ENCODE measurements at regions not wholly inside any gene's neighbourhood (a gene's known extent, or its start where the extent isn't known, plus 50 kb on each side); places are given as distances from the start of the nearest gene placed in this dataset.

DNA sequence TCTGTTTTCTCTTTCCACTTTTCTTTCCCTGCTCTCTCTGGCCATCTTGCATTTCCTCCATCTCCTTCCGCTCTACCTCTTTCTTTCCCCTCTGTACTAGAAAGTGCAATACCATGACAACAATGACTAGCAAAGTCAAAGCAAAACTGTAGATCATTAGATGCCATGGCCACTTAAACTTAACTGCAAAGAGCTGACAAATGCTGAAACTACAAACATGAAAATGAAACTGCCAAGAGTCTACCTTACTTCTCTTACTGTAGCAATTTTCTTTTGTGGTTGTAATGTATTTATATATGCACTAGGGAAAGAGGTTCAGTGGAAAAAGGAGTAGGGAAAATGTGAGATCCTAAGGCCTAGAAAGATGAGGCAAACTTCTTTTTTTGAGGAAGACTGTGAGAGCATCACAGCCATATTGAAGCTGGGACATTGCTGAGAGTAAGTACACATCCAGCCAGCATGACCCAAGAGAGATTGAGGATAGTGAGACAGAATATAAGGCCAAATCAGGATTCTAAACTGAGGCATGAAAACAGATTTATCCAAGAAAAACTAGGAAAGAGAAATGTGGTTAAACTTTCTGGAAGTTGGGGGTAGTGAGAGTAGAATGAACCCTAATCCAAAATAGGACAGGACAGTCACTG is 276.6 kb upstream of the NAV3 start:
- no peak for DNase-seq (ENCODE audit: low read depth in 1 of 2, low spot score in 1 of 2)
- no peak overlapping the region for H3K4me3 ChIP-seq
- TF ChIP-seq, protein P1, sequence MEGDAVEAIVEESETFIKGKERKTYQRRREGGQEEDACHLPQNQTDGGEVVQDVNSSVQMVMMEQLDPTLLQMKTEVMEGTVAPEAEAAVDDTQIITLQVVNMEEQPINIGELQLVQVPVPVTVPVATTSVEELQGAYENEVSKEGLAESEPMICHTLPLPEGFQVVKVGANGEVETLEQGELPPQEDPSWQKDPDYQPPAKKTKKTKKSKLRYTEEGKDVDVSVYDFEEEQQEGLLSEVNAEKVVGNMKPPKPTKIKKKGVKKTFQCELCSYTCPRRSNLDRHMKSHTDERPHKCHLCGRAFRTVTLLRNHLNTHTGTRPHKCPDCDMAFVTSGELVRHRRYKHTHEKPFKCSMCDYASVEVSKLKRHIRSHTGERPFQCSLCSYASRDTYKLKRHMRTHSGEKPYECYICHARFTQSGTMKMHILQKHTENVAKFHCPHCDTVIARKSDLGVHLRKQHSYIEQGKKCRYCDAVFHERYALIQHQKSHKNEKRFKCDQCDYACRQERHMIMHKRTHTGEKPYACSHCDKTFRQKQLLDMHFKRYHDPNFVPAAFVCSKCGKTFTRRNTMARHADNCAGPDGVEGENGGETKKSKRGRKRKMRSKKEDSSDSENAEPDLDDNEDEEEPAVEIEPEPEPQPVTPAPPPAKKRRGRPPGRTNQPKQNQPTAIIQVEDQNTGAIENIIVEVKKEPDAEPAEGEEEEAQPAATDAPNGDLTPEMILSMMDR (IDR thresholded peaks at IDR 0.05; ENCODE audit: low read depth, low read length): no peak
- no peak overlapping the region for H3K27ac ChIP-seq
- no peaks in the 10 kb centered on the region for H3K27me3 ChIP-seq
- H3K9me3 ChIP-seq (ENCODE audit: low read depth): no peaks in the 10 kb centered on the region
- H3K36me3 ChIP-seq: no peaks in the 10 kb centered on the region
- H3K4me1 ChIP-seq (ENCODE audit: low read depth): peaks cover 7% of the 10 kb centered on the region

DNA sequence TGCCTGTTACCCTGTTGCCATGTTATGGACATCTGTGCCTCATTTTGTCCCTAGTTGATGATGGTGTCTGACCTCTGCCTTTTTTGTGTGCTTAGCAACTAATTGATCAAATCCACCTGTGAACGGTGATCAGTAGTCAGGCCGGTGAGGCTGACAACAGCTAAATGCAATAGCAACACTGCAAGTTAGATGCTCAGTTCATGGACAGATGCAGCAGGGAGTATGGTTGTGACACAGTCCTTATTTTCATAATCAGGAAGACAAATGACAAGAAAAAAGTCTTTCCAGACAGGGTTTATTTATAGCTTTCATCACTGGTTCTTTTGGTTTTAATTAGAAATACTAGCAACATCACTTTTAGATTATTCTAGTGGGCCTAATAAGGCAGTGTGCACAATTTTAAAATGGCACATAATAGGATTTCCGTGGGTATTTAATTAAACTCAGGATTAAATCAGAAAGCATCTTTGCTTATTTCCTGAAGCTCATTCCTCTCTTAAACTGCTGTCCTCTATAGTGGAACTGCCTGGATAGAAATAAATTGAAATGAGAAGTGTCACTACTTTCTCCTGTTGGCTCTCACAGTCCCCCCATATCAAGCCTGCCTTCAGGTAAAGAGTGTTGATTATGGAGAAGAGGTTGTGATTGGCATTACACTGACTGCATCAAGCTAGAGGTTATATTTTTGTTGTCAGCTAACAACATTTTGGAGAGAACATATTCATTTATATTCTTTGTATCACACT is 281.1 kb upstream of the NAV3 start:
- Histone ChIP-seq H3K4me1 (ENCODE audit: low read depth) (peaks cover 13% of the 10 kb centered on the region), H3K36me3 (no peaks in the 10 kb centered on the region), H3K9me3 (ENCODE audit: low read depth) (no peaks in the 10 kb centered on the region), H3K27me3 (no peaks in the 10 kb centered on the region), H3K27ac (no peak overlapping the region), H3K4me3 (no peak overlapping the region)
- DNase-seq (ENCODE audit: low read depth in 1 of 2, low spot score in 1 of 2): no peak
- TF ChIP-seq, protein P1 (IDR thresholded peaks at IDR 0.05; ENCODE audit: low read depth, low read length): no peak

DNA sequence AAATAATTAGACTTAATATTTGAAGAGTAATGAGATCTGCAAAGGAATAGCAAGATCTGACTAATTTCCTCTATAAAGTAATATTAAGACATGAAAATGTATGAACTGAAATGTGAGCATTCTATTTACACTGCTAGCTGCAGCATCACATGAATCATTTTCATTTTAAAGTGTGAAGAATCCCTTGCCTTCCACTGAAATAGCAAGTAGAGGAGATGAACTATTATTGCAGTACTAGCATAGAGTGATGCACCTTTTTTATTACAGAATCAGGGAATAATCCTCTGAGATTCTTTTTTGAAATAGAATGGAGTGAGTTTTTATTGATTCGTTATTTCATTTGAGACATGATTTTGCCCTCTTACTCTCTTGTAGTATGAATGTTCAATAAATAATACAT is 281.9 kb upstream of the NAV3 start:
- Histone ChIP-seq H3K36me3 (no peaks in the 10 kb centered on the region), H3K4me1 (ENCODE audit: low read depth) (peaks cover 13% of the 10 kb centered on the region), H3K9me3 (ENCODE audit: low read depth) (no peaks in the 10 kb centered on the region), H3K27me3 (no peaks in the 10 kb centered on the region), H3K4me3 (no peak overlapping the region), H3K27ac (no peak overlapping the region)
- TF ChIP-seq, protein P1 (IDR thresholded peaks at IDR 0.05; ENCODE audit: low read depth, low read length): no peak
- DNase-seq (ENCODE audit: low read depth in 1 of 2, low spot score in 1 of 2): no peak

DNA sequence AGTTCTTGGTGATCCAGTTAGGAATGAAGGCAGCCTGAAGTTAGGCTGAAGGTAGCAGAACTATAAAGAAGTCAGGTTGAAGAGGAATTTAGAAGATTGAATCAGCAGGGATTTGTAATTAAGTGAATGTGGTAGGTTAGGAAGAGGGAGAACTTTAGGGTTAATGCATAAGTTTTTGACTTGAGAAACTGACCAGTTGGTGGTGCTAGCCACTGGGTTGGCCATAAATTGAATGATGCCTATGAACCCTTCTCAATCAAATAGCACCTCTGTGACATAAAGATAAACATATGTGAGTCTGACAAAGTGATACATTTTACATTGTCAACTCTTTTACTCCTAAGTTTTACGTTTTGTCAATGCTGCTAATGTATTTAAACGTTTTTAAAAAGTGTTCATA is 290.6 kb upstream of the NAV3 start:
- no peak for DNase-seq (ENCODE audit: low read depth in 1 of 2, low spot score in 1 of 2)
- H3K36me3 ChIP-seq: no peaks in the 10 kb centered on the region
- H3K27ac ChIP-seq: no peak overlapping the region
- H3K4me3 ChIP-seq: no peak overlapping the region
- H3K4me1 ChIP-seq (ENCODE audit: low read depth): no peaks in the 10 kb centered on the region
- TF ChIP-seq, protein P1 (IDR thresholded peaks at IDR 0.05; ENCODE audit: low read depth, low read length): no peak
- H3K27me3 ChIP-seq: no peaks in the 10 kb centered on the region
- H3K9me3 ChIP-seq (ENCODE audit: low read depth): no peaks in the 10 kb centered on the region

DNA sequence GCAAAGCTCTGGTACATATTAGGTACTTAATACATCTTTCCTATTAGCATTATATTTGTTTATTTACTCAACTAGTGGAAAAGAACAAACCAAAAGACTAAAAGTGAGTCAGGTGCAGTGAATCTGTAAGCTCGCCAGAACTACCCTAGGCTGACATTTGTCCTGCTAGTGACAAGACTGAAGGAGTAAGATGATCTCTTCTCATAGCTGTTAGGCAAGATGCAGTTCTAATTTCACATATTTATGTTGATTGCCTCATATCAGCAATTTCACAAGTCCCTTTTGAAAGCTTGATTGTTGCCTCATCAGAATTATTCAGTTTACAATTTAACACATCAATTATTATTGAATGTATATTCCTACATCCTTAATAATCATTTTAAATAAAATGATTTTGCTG is 293.0 kb upstream of the NAV3 start:
- Histone ChIP-seq H3K4me1 (ENCODE audit: low read depth) (no peaks in the 10 kb centered on the region), H3K27me3 (no peaks in the 10 kb centered on the region), H3K27ac (no peak overlapping the region), H3K9me3 (ENCODE audit: low read depth) (no peaks in the 10 kb centered on the region), H3K36me3 (no peaks in the 10 kb centered on the region), H3K4me3 (no peak overlapping the region)
- TF ChIP-seq, protein P1 (IDR thresholded peaks at IDR 0.05; ENCODE audit: low read depth, low read length): no peak
- peak in 1 of 2 donors; percentile 2 for DNase-seq (ENCODE audit: low read depth in 1 of 2, low spot score in 1 of 2)

Measured in cardiac muscle cell (in vitro differentiated cells and primary cell).